ENCODE measurements at regions not wholly inside any gene's neighbourhood (a gene's known extent, or its start where the extent isn't known, plus 50 kb on each side); places are given as distances from the start of the nearest gene placed in this dataset.

GRCh38 chr13:108077284-108077683 is 138.1 kb downstream of the LIG4 start:
- ChIA-PET POLR2A (no interaction called here), CTCF (no interaction called here)
- Histone ChIP-seq H3K4me1 (ENCODE audit: control insufficient read depth in 1 of 2, insufficient read depth in 2 of 2, low read depth in 1 of 2, low read length in 1 of 2) (no peaks in the 10 kb centered on the region), H4K20me1 (ENCODE audit: insufficient read depth) (no peaks in the 10 kb centered on the region), H3K27me3 (ENCODE audit: insufficient read depth) (no peaks in the 10 kb centered on the region), H3K9me2 (no peaks in the 10 kb centered on the region), H3K9ac (no peak overlapping the region), H3K4me3 (ENCODE audit: low read depth in 2 of 2, low read length in 1 of 2) (no peak overlapping the region), H3F3A (replicated peaks; ENCODE audit: insufficient read depth) (no peaks in the 10 kb centered on the region), H3K27ac (ENCODE audit: low read depth in 2 of 2, low read length in 1 of 2) (no peak overlapping the region), H3K9me3 (peaks cover 8% of the 10 kb centered on the region), H3K36me3 (replicated peaks in 1 of 2; ENCODE audit: control insufficient read depth in 1 of 2, insufficient read depth in 2 of 2, low read length in 1 of 2) (no peaks in the 10 kb centered on the region), H3K79me2 (ENCODE audit: insufficient read depth) (no peaks in the 10 kb centered on the region), H3K4me2 (no peak overlapping the region), H2AFZ (ENCODE audit: low read depth) (no peak overlapping the region)
- no peak for TF ChIP-seq ZBTB33 (IDR thresholded peaks at IDR 0.05; ENCODE audit: borderline replicate concordance, low read depth)
- TF ChIP-seq ELF1 (IDR thresholded peaks at IDR 0.05) = no peak
- TF ChIP-seq TCF12 (IDR thresholded peaks at IDR 0.05) = no peak
- no peak for TF ChIP-seq USF2 (IDR thresholded peaks at IDR 0.05; ENCODE audit: borderline replicate concordance, low read depth, low read length)
- no peak for TF ChIP-seq TEAD4 (IDR thresholded peaks at IDR 0.05; ENCODE audit: borderline replicate concordance, insufficient read depth)
- TF ChIP-seq FOXJ3 (CRISPR knock-in tag; IDR thresholded peaks at IDR 0.05) = no peak
- no peak for TF ChIP-seq CHD2 (IDR thresholded peaks at IDR 0.05; ENCODE audit: low read length, partially characterized antibody)
- TF ChIP-seq, protein P1, sequence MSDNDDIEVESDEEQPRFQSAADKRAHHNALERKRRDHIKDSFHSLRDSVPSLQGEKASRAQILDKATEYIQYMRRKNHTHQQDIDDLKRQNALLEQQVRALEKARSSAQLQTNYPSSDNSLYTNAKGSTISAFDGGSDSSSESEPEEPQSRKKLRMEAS (IDR thresholded peaks at IDR 0.05; ENCODE audit: low read depth) = no peak
- no peak for TF ChIP-seq FOXM1 (IDR thresholded peaks at IDR 0.05; ENCODE audit: low read depth)
- no peak for TF ChIP-seq JUND (IDR thresholded peaks at IDR 0.05)
- no peak for TF ChIP-seq MXI1 (IDR thresholded peaks at IDR 0.05; ENCODE audit: low read depth, low read length)
- TF ChIP-seq, protein P2, sequence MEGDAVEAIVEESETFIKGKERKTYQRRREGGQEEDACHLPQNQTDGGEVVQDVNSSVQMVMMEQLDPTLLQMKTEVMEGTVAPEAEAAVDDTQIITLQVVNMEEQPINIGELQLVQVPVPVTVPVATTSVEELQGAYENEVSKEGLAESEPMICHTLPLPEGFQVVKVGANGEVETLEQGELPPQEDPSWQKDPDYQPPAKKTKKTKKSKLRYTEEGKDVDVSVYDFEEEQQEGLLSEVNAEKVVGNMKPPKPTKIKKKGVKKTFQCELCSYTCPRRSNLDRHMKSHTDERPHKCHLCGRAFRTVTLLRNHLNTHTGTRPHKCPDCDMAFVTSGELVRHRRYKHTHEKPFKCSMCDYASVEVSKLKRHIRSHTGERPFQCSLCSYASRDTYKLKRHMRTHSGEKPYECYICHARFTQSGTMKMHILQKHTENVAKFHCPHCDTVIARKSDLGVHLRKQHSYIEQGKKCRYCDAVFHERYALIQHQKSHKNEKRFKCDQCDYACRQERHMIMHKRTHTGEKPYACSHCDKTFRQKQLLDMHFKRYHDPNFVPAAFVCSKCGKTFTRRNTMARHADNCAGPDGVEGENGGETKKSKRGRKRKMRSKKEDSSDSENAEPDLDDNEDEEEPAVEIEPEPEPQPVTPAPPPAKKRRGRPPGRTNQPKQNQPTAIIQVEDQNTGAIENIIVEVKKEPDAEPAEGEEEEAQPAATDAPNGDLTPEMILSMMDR (IDR thresholded peaks at IDR 0.05) = no peak
- TF ChIP-seq RCOR1 (IDR thresholded peaks at IDR 0.05; ENCODE audit: low read length) = no peak
- TF ChIP-seq, protein P3, sequence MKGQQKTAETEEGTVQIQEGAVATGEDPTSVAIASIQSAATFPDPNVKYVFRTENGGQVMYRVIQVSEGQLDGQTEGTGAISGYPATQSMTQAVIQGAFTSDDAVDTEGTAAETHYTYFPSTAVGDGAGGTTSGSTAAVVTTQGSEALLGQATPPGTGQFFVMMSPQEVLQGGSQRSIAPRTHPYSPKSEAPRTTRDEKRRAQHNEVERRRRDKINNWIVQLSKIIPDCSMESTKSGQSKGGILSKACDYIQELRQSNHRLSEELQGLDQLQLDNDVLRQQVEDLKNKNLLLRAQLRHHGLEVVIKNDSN (IDR thresholded peaks at IDR 0.05; ENCODE audit: borderline replicate concordance, low read depth) = no peak
- TF ChIP-seq YY1 (IDR thresholded peaks at IDR 0.05; ENCODE audit: low read depth) = no peak
- TF ChIP-seq, protein P4, sequence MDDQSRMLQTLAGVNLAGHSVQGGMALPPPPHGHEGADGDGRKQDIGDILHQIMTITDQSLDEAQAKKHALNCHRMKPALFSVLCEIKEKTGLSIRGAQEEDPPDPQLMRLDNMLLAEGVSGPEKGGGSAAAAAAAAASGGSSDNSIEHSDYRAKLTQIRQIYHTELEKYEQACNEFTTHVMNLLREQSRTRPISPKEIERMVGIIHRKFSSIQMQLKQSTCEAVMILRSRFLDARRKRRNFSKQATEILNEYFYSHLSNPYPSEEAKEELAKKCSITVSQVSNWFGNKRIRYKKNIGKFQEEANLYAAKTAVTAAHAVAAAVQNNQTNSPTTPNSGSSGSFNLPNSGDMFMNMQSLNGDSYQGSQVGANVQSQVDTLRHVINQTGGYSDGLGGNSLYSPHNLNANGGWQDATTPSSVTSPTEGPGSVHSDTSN (IDR thresholded peaks at IDR 0.05) = no peak
- DNase-seq = no peak
- WGBS (ENCODE audit: low lambda C conversion rate) = 18% methylated on average over 1 of the region's 1 CpG
